NCI-H1694 treated with DMSO at 0.1 percent for 48 hours (cell line): ENCODE measurements at regions not wholly inside any gene's neighbourhood (a gene's known extent, or its start where the extent isn't known, plus 50 kb on each side); places are given as distances from the start of the nearest gene placed in this dataset.
"Not testable (repeated sequence)": the region's sequence is repeated elsewhere in the genome, so short reads cannot be mapped to it uniquely, and the experiment has no call there.

ENCODE experiments used
- DNase-seq: peaks from one replicate; lab custom pipeline; 2025; lab: John Stamatoyannopoulos, UW

- no peak for DNase-seq
Observed at GRCh38 chr5:156201788-156202403, 125.1 kb upstream of the SGCD start.

GRCh38 chr5:156208271-156208670, 118.7 kb upstream of the SGCD start:
- DNase-seq, result no peak

- DNase-seq, result no peak
Observed at GRCh38 chr5:156218367-156219158, 108.4 kb upstream of the SGCD start.

- no peak for DNase-seq
Observed at GRCh38 chr5:156219483-156220005, 107.4 kb upstream of the SGCD start.

GRCh38 chr5:156221816-156222215, 105.1 kb upstream of the SGCD start:
- peak; percentile 95 for DNase-seq

- DNase-seq, result no peak
Observed at GRCh38 chr5:156223547-156223946, 103.4 kb upstream of the SGCD start.

- not testable (repeated sequence) for DNase-seq
Observed at GRCh38 chr5:156226485-156226884, 100.5 kb upstream of the SGCD start.

GRCh38 chr5:156230887-156231286, 96.1 kb upstream of the SGCD start:
- DNase-seq, result no peak

GRCh38 chr5:156232251-156232869, 94.6 kb upstream of the SGCD start:
- DNase-seq, result no peak

GRCh38 chr5:156237361-156237760, 89.6 kb upstream of the SGCD start:
- DNase-seq, result no peak

- DNase-seq, result no peak
Observed at GRCh38 chr5:156239800-156240199, 87.2 kb upstream of the SGCD start.

GRCh38 chr5:156240414-156240813, 86.5 kb upstream of the SGCD start:
- no peak for DNase-seq

GRCh38 chr5:156241266-156241665, 85.7 kb upstream of the SGCD start:
- DNase-seq, result no peak

- no peak for DNase-seq
Observed at GRCh38 chr5:156245895-156246294, 81.1 kb upstream of the SGCD start.

- no peak for DNase-seq
Observed at GRCh38 chr5:156251076-156251475, 75.9 kb upstream of the SGCD start.

GRCh38 chr5:156253130-156253529, 73.8 kb upstream of the SGCD start:
- no peak for DNase-seq

GRCh38 chr5:156254196-156254595, 72.8 kb upstream of the SGCD start:
- no peak for DNase-seq

- no peak for DNase-seq
Observed at GRCh38 chr5:156256642-156257041, 70.3 kb upstream of the SGCD start.

- no peak for DNase-seq
Observed at GRCh38 chr5:156258934-156259333, 68.0 kb upstream of the SGCD start.

GRCh38 chr5:156259618-156260017, 67.3 kb upstream of the SGCD start:
- no peak for DNase-seq

- DNase-seq, result no peak
Observed at GRCh38 chr5:156261275-156261939, 65.6 kb upstream of the SGCD start.

GRCh38 chr5:156271569-156271968, 55.4 kb upstream of the SGCD start:
- no peak for DNase-seq
